K562 (cell line): ENCODE measurements at regions not wholly inside any gene's neighbourhood (a gene's known extent, or its start where the extent isn't known, plus 50 kb on each side); places are given as distances from the start of the nearest gene placed in this dataset.

ENCODE experiments used
- AFF1 ChIP-seq, 2 experiments: fragments of 450-650 bp; IDR thresholded peaks; 2 replicates each; pipeline ENCODE4 v1.6.1; 2018; ENCODE audit warnings: mild to moderate bottlenecking in 2 of 2, low read depth in 1 of 2; ENCODE audit not compliant: partially characterized antibody in 2 of 2
- CBX3 ChIP-seq, 2 experiments: IDR thresholded peaks; 1 replicate in 1 of 2; 2 replicates in 1 of 2; pipeline ENCODE4 v1.6.1; 2012; ENCODE audit warnings: inconsistent platforms in 2 of 2, low read length in 2 of 2, borderline replicate concordance in 1 of 2, control low read depth in 1 of 2
- DPF2 ChIP-seq: fragments of 450-650 bp; IDR thresholded peaks from 2 replicates; pipeline ENCODE4 v1.6.1; 2016
- ID3 ChIP-seq, 2 experiments: fragments of 250-450 bp in 1 of 2; fragments of 450-650 bp in 1 of 2; sonication (Bioruptor Pico) in 1 of 2; IDR thresholded peaks; 2 replicates each; pipeline versions ENCODE4 v1.6.1 to v1.8.0; 2016 to 2021; ENCODE audit warnings: mild to moderate bottlenecking in 2 of 2, moderate library complexity in 2 of 2, missing compliant biosample characterization in 1 of 2, missing genetic modification characterization in 1 of 2
- LCOR ChIP-seq: sonication (generic); formaldehyde crosslinking; IDR thresholded peaks from 2 replicates; pipeline ENCODE4 v1.8.0; 2022; ENCODE audit warnings: mild to moderate bottlenecking, missing genetic modification reagents
- NFRKB ChIP-seq: fragments of 450-650 bp; IDR thresholded peaks from 2 replicates; pipeline ENCODE4 v1.6.1; 2016; ENCODE audit warnings: low read depth
- RB1 ChIP-seq: fragments of 450-650 bp; IDR thresholded peaks from 2 replicates; pipeline ENCODE4 v1.6.1; 2017; ENCODE audit warnings: low read depth, mild to moderate bottlenecking
- SUPT5H ChIP-seq: fragments of 450-650 bp; IDR thresholded peaks from 2 replicates; pipeline ENCODE4 v1.6.1; 2016
- TBP ChIP-seq: optimal IDR thresholded peaks from 2 replicates; pipeline ENCODE3; 2011; ENCODE audit warnings: low read depth, low read length, improper control_type of control experiment
- U2AF2 ChIP-seq: fragments of 200-400 bp; formaldehyde crosslinking; optimal IDR thresholded peaks from 2 replicates; pipeline ENCODE3; 2017; ENCODE audit warnings: low read depth, mild to moderate bottlenecking, low read length
- ZBTB34 ChIP-seq: fragments of 250-450 bp; sonication (Bioruptor Pico); IDR thresholded peaks from 2 replicates; pipeline ENCODE4 v1.8.0; 2021; ENCODE audit warnings: mild to moderate bottlenecking, moderate library complexity
- ZNF12 ChIP-seq: sonication (generic); formaldehyde crosslinking; IDR thresholded peaks from 2 replicates; pipeline ENCODE4 v1.4.0; 2020; ENCODE audit warnings: mild to moderate bottlenecking, missing genetic modification reagents
- TF ChIP-seq, protein P1 (sequence below): fragments of 250-450 bp; sonication (Bioruptor Pico); IDR thresholded peaks from 2 replicates; pipeline ENCODE4 v1.8.0; 2021; ENCODE audit warnings: moderate library complexity, mild to moderate bottlenecking, inconsistent platforms

- TF ChIP-seq, protein P1, sequence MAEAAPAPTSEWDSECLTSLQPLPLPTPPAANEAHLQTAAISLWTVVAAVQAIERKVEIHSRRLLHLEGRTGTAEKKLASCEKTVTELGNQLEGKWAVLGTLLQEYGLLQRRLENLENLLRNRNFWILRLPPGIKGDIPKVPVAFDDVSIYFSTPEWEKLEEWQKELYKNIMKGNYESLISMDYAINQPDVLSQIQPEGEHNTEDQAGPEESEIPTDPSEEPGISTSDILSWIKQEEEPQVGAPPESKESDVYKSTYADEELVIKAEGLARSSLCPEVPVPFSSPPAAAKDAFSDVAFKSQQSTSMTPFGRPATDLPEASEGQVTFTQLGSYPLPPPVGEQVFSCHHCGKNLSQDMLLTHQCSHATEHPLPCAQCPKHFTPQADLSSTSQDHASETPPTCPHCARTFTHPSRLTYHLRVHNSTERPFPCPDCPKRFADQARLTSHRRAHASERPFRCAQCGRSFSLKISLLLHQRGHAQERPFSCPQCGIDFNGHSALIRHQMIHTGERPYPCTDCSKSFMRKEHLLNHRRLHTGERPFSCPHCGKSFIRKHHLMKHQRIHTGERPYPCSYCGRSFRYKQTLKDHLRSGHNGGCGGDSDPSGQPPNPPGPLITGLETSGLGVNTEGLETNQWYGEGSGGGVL (CRISPR knock-in tag) = no peak
- TF ChIP-seq LCOR (CRISPR knock-in tag) (peak; percentile 92), U2AF2 (no peak), NFRKB (0 out of 2 replicates have a peak, but pooled peaks have one; percentile 44), CBX3 (IDR thresholded peaks at IDR 0.05; ENCODE audit: borderline replicate concordance in 1 of 2, low read length in 2 of 2) (no peak), SUPT5H (peak; percentile 29; the same call in 1 of the 2 replicates), RB1 (no peak), DPF2 (peak; percentile 57), ID3 (CRISPR knock-in tag; IDR thresholded peaks at IDR 0.05) (no peak), ID3 (tag; IDR thresholded peaks at IDR 0.05) (0 out of 2 replicates have a peak, but pooled peaks have one; percentile 3), ZNF12 (CRISPR knock-in tag) (no peak), ZBTB34 (CRISPR knock-in tag) (no peak), TBP (peak; percentile 19), AFF1 (IDR thresholded peaks at IDR 0.05; ENCODE audit: low read depth in 1 of 2, partially characterized antibody in 2 of 2) (peak; percentile 67 to 81)
Measured at GRCh38 chr19:28535352-28535775, 677.6 kb downstream of the UQCRFS1 start (continued).
